ENCODE measurements at regions not wholly inside any gene's neighbourhood (a gene's known extent, or its start where the extent isn't known, plus 50 kb on each side); places are given as distances from the start of the nearest gene placed in this dataset.
"Not testable (repeated sequence)": the region's sequence is repeated elsewhere in the genome, so short reads cannot be mapped to it uniquely, and the experiment has no call there.

DNA sequence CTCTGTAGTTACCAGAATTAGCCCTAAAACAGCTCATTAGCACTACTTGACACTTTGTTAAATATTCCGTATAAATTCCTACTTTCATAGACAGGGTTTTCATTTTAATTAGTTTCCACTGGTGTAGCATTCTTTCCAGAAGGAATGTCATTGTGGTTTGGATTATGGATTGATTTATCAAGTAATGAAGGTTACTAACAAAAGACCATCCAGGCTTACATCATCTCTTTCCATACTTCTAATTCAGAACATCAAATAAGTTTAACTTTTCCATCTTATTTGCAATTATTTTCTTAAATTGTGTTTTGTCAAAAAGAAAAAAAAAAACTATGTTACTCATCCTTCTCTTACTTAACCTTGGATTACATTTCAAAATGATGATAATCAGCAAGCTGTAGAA lies 231.8 kb upstream of the SPOPL start:
- TF ChIP-seq, protein P1, sequence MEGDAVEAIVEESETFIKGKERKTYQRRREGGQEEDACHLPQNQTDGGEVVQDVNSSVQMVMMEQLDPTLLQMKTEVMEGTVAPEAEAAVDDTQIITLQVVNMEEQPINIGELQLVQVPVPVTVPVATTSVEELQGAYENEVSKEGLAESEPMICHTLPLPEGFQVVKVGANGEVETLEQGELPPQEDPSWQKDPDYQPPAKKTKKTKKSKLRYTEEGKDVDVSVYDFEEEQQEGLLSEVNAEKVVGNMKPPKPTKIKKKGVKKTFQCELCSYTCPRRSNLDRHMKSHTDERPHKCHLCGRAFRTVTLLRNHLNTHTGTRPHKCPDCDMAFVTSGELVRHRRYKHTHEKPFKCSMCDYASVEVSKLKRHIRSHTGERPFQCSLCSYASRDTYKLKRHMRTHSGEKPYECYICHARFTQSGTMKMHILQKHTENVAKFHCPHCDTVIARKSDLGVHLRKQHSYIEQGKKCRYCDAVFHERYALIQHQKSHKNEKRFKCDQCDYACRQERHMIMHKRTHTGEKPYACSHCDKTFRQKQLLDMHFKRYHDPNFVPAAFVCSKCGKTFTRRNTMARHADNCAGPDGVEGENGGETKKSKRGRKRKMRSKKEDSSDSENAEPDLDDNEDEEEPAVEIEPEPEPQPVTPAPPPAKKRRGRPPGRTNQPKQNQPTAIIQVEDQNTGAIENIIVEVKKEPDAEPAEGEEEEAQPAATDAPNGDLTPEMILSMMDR (IDR thresholded peaks at IDR 0.05), result no peak
- Histone ChIP-seq H3K27ac (no peak overlapping the region), H3K9me3 (no peaks in the 10 kb centered on the region), H3K36me3 (no peaks in the 10 kb centered on the region), H3K4me1 (no peaks in the 10 kb centered on the region), H3K27me3 (no peaks in the 10 kb centered on the region), H3K4me3 (no peak overlapping the region)
- DNase-seq (ENCODE audit: low spot score), result no peak

DNA sequence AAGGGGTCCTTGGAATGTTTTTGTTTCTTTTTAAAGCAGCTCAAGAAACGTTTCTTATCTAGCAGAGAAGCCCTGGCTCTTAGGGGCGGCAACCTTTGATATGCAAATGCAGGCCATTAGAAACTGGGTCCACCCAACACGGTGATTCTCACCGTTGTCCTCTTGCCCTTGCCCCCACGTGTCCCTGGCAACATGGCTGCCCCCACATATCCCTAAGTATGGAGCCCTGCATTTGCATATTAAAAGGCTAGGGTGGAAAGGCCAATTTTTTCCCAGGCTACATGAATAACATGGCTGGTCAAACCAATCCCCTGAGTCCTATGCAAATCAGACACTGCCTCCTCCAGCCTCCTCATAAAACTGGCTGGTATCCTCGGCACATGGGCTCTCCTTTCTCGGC lies 230.1 kb upstream of the SPOPL start:
- no peak overlapping the region for H3K27ac ChIP-seq
- no peaks in the 10 kb centered on the region for H3K4me1 ChIP-seq
- no peak for DNase-seq (ENCODE audit: low spot score)
- H3K4me3 ChIP-seq, result no peak overlapping the region
- H3K27me3 ChIP-seq, result no peaks in the 10 kb centered on the region
- H3K36me3 ChIP-seq, result no peaks in the 10 kb centered on the region
- TF ChIP-seq, protein P1 (IDR thresholded peaks at IDR 0.05), result no peak
- no peaks in the 10 kb centered on the region for H3K9me3 ChIP-seq

GRCh38 chr2:138272524-138273195 lies 228.9 kb upstream of the SPOPL start:
- H3K27ac ChIP-seq, result no peak overlapping the region
- H3K36me3 ChIP-seq, result no peaks in the 10 kb centered on the region
- H3K4me3 ChIP-seq, result no peak overlapping the region
- DNase-seq (ENCODE audit: low spot score), result no peak
- no peaks in the 10 kb centered on the region for H3K27me3 ChIP-seq
- H3K4me1 ChIP-seq, result no peaks in the 10 kb centered on the region
- TF ChIP-seq, protein P1 (IDR thresholded peaks at IDR 0.05), result no peak
- H3K9me3 ChIP-seq, result no peaks in the 10 kb centered on the region

GRCh38 chr2:138273280-138273679 lies 228.3 kb upstream of the SPOPL start:
- H3K4me1 ChIP-seq; H3K9me3 ChIP-seq; H3K27me3 ChIP-seq; DNase-seq (ENCODE audit: low spot score); H3K27ac ChIP-seq; H3K4me3 ChIP-seq; H3K36me3 ChIP-seq: not testable (repeated sequence)

- Histone ChIP-seq H3K4me3 (no peak overlapping the region), H3K27ac (no peak overlapping the region), H3K9me3 (no peaks in the 10 kb centered on the region), H3K27me3 (no peaks in the 10 kb centered on the region), H3K36me3 (no peaks in the 10 kb centered on the region), H3K4me1 (no peaks in the 10 kb centered on the region)
- DNase-seq (ENCODE audit: low spot score), result no peak
- TF ChIP-seq, protein P1 (IDR thresholded peaks at IDR 0.05), result no peak
These were observed 226.9 kb upstream of the SPOPL start for GRCh38 chr2:138274421-138275291.

GRCh38 chr2:138275292-138275690 lies 226.3 kb upstream of the SPOPL start:
- Histone ChIP-seq H3K4me3 (no peak overlapping the region), H3K4me1 (no peaks in the 10 kb centered on the region), H3K27me3 (no peaks in the 10 kb centered on the region), H3K9me3 (no peaks in the 10 kb centered on the region), H3K27ac (no peak overlapping the region), H3K36me3 (no peaks in the 10 kb centered on the region)
- no peak for DNase-seq (ENCODE audit: low spot score)
- TF ChIP-seq, protein P1 (IDR thresholded peaks at IDR 0.05), result no peak
